ENCODE measurements at regions not wholly inside any gene's neighbourhood (a gene's known extent, or its start where the extent isn't known, plus 50 kb on each side); places are given as distances from the start of the nearest gene placed in this dataset.

DNA sequence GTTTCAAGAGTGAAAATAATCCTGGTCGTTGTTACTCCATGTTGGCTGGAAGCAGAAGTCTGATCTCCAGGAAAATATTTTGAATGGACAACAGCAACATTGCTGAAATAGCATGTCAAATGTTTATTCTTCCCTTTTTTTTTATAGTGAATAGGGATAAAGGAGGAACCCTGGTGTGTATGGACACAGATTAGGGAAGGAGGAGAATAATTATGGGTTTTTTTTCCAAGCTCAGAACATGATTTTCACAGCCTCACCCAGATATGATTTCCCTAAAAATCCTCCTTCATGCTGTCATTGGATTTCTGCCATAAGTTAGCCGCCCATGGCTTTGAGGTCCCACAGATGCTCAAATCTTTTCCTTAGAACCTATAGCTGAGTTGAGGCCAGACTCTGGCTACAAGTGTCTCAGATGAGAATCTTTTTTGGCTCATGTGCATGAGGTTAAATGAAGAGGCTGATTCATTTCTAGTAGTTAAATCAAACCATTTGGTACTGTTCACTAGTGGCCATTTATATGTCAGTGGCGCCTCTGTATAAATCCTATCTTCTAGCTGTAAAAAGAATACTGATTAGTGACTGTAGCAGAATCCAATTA is 65.5 kb upstream of the LIFR start:
- H3K27ac ChIP-seq (ENCODE audit: insufficient read length, low read depth, low read length) = no peak overlapping the region
- no peak overlapping the region for H3K18ac ChIP-seq (ENCODE audit: insufficient read length, low read depth, low read length)
- H3K23ac ChIP-seq (ENCODE audit: insufficient read length, low read depth, low read length) = no peak overlapping the region
- no peak overlapping the region for H3K14ac ChIP-seq (ENCODE audit: insufficient read depth, low read length)
- no CpG with 5 or more reads among the region's 3 CpGs for WGBS (ENCODE audit: extremely low coverage, insufficient read length, low lambda C conversion rate)
- H3K27me3 ChIP-seq (ENCODE audit: insufficient read depth, low read length) = no peaks in the 10 kb centered on the region
- TF ChIP-seq, protein P1, sequence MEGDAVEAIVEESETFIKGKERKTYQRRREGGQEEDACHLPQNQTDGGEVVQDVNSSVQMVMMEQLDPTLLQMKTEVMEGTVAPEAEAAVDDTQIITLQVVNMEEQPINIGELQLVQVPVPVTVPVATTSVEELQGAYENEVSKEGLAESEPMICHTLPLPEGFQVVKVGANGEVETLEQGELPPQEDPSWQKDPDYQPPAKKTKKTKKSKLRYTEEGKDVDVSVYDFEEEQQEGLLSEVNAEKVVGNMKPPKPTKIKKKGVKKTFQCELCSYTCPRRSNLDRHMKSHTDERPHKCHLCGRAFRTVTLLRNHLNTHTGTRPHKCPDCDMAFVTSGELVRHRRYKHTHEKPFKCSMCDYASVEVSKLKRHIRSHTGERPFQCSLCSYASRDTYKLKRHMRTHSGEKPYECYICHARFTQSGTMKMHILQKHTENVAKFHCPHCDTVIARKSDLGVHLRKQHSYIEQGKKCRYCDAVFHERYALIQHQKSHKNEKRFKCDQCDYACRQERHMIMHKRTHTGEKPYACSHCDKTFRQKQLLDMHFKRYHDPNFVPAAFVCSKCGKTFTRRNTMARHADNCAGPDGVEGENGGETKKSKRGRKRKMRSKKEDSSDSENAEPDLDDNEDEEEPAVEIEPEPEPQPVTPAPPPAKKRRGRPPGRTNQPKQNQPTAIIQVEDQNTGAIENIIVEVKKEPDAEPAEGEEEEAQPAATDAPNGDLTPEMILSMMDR (conservative IDR thresholded peaks at IDR 0.05) = no peak
- H3K4ac ChIP-seq (ENCODE audit: low read depth, low read length) = no peak overlapping the region
- H3K23me2 ChIP-seq (ENCODE audit: insufficient read length, low read depth, low read length, poor library complexity, severe bottlenecking) = no peaks in the 10 kb centered on the region
- no peak overlapping the region for H4K8ac ChIP-seq (replicated peaks; ENCODE audit: insufficient read length, low read depth, low read length)
- H3K36me3 Mint-ChIP-seq (ENCODE audit: insufficient read depth in 1 of 3, low read depth in 3 of 3) = peaks cover 0 to 6% (median 0%) of the 10 kb centered on the region in 3 experiments; a peak in 2 of 7 replicates
- no peak overlapping the region for H4K5ac ChIP-seq (ENCODE audit: insufficient read length, low read depth, low read length)
- H3T11ph ChIP-seq (ENCODE audit: low read length) = no peak overlapping the region
- no peaks in the 10 kb centered on the region for H4K20me1 ChIP-seq (ENCODE audit: control insufficient read depth, insufficient read depth, insufficient read length)
- no peaks in the 10 kb centered on the region for H3K79me2 ChIP-seq (ENCODE audit: insufficient read depth, low read length)
- H2BK15ac ChIP-seq (ENCODE audit: low read depth, low read length) = no peak overlapping the region
- no peak overlapping the region for H2BK5ac ChIP-seq (ENCODE audit: insufficient read length, low read length)
- H3K79me1 ChIP-seq (ENCODE audit: insufficient read depth, low read depth, low read length, poor library complexity, severe bottlenecking) = no peaks in the 10 kb centered on the region
- no peak overlapping the region for H2AK5ac ChIP-seq (ENCODE audit: insufficient read length, low read length)
- H3K27ac Mint-ChIP-seq = no peak overlapping the region; a peak in 1 of 7 replicates
- no peak overlapping the region for H2BK12ac ChIP-seq (ENCODE audit: insufficient read length, low read depth, low read length)
- H2AFZ ChIP-seq (ENCODE audit: low read length) = no peak overlapping the region
- H3K9me3 Mint-ChIP-seq = peaks cover 4 to 14% of the 10 kb centered on the region in 2 experiments; a peak in 4 of 5 replicates
- no peak overlapping the region for H2BK20ac ChIP-seq (ENCODE audit: low read depth, low read length, poor library complexity, severe bottlenecking)
- H3K56ac ChIP-seq (ENCODE audit: insufficient read length, low read depth, low read length) = no peak overlapping the region
- no peaks in the 10 kb centered on the region for H3K4me1 ChIP-seq (ENCODE audit: insufficient read depth, low read length)
- H3K4me2 ChIP-seq (ENCODE audit: insufficient read depth, insufficient read length, low read length) = no peak overlapping the region
- no peak overlapping the region for H3K9ac ChIP-seq (ENCODE audit: extremely low read depth, insufficient read length, low read length)
- H2BK120ac ChIP-seq (ENCODE audit: low read depth, low read length, poor library complexity, severe bottlenecking) = no peak overlapping the region
- no peaks in the 10 kb centered on the region for H3K27me3 Mint-ChIP-seq (ENCODE audit: low read depth)
- DNase-seq = no peak
- no peaks in the 10 kb centered on the region for H3K4me1 Mint-ChIP-seq
- H3K4me3 Mint-ChIP-seq = no peak overlapping the region
- no peaks in the 10 kb centered on the region for H3K9me3 ChIP-seq (ENCODE audit: control insufficient read depth, low read depth, low read length)
- H4K91ac ChIP-seq (ENCODE audit: insufficient read length, low read depth, low read length) = no peak overlapping the region

All from H9 (cell line).